Psoas muscle (tissue), 7 donors: ENCODE measurements at regions not wholly inside any gene's neighbourhood (a gene's known extent, or its start where the extent isn't known, plus 50 kb on each side); places are given as distances from the start of the nearest gene placed in this dataset.

Experiments
- ATAC-seq, 4 donors: fragments of 200-7000 bp; cut with Tn5 transposase; one replicate each; pipeline ENCODE4 v1.9.1; 2020; ENCODE audit warnings: moderate library complexity in 3 of 4, mild to moderate bottlenecking in 2 of 4
- DNase-seq, 2 donors: peaks; one replicate each; pipeline ENCODE4 v3.0.0-alpha.2; 2020
- H3K27ac ChIP-seq: fragments of 200-600 bp; one replicate; pipeline ENCODE4 v1.8.0; 2022
- H3K27me3 ChIP-seq, 3 donors: fragments of 200-600 bp in 1 of 3; one replicate each; pipeline versions ENCODE4 v1.6.1 to v1.8.0; 2013 to 2022; ENCODE audit warnings: low read length in 2 of 3, mild to moderate bottlenecking in 2 of 3, moderate library complexity in 1 of 3; ENCODE audit not compliant: insufficient read depth in 3 of 3
- H3K36me3 ChIP-seq, 2 donors: fragments of 200-600 bp in 1 of 2; one replicate each; pipeline versions ENCODE4 v1.6.1 to v1.8.0; 2013 to 2022; ENCODE audit warnings: low read depth in 1 of 2, mild to moderate bottlenecking in 1 of 2, moderate library complexity in 1 of 2; ENCODE audit not compliant: insufficient read depth in 1 of 2
- H3K4me1 ChIP-seq: fragments of 200-600 bp; one replicate; pipeline ENCODE4 v1.8.0; 2022
- H3K4me3 ChIP-seq: fragments of 200-600 bp; one replicate; pipeline ENCODE4 v1.8.0; 2022; ENCODE audit warnings: mild to moderate bottlenecking
- H3K9me3 ChIP-seq: fragments of 200-600 bp; one replicate; pipeline ENCODE4 v1.8.0; 2022
- CTCF ChIP-seq: fragments of 200-600 bp; IDR thresholded peaks from one replicate; pipeline ENCODE4 v1.8.0; 2022; ENCODE audit warnings: antibody characterized with exemption
- WGBS, 3 donors: extraction: QIAGEN DNeasy Blood & Tissue Kit; methylation state at CpG; one replicate each; pipeline versions ENCODE4 v1.1.6 to v1.1.7; 2013; 5-methylcytosine and 5-hydroxymethylcytosine counted together
- intact Hi-C, 2 donors: fragments of 100-400 bp; cut with DNase I; formaldehyde crosslinking; loops; one replicate each; pipeline versions ENCODE4 v1.11.0 to v1.14.2; 2022
- donor health status: healthy with polysubstance abuse.
- donor health status: DM: no; HTN: no; CAD: no; lungs with moderate emphysema.
- donor health status: Bipolar disorder and iron deficiency.
- donor health status: healthy.
- donor health status: DM: yes; HTN: yes; CAD: no.
- donor health status: DM: no; HTN: no; CAD: no.
- donor health status: DM: yes; HTN: yes; CAD: no.

GRCh38 chr9:16105168-16106020, 552.6 kb downstream of the CCDC171 start:
- Histone ChIP-seq H3K27ac (no peak overlapping the region), H3K27me3 (no peaks in the 10 kb centered on the region), H3K4me1 (no peaks in the 10 kb centered on the region), H3K9me3 (no peaks in the 10 kb centered on the region), H3K36me3 (no peaks in the 10 kb centered on the region), H3K4me3 (no peak overlapping the region)
- no peak for DNase-seq
- WGBS, 3 donors: 33 to 47% (median 33%) methylated on average over 9 of the region's 9 CpGs
- no peak for TF ChIP-seq CTCF
- no peak for ATAC-seq
- intact Hi-C loops: no loop called here

DNA sequence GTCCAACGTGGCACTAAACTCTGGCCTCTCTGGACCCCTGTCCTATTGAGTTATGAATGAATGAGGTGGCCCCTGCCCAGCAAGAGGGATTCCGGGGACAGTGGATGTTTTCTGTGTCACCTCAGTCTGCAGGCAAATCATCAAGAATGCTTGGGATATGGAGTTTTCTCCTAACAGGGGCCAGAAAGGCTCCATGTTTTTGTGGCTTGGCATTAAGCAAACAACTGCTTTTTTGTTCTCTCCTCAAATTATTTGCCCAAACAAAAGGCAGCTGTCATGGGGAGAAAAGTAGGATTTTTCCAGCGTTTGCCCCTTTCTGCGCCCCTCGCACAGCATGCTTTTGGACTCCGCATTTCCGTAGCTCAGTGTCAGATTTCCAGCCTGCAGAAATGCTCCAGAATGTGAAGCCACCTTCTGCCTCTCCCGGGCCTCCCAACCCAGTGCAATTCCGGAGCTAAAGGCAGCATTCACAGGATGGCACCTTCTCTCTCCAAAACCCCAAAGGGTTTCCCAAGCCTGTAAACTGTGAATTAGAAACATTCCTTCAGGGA, 553.3 kb downstream of the CCDC171 start:
- no peak for TF ChIP-seq CTCF
- Histone ChIP-seq H3K4me3 (no peak overlapping the region), H3K9me3 (no peaks in the 10 kb centered on the region), H3K4me1 (no peaks in the 10 kb centered on the region), H3K36me3 (no peaks in the 10 kb centered on the region), H3K27me3 (no peaks in the 10 kb centered on the region), H3K27ac (no peak overlapping the region)
- ATAC-seq: no peak
- WGBS, 3 donors: 31 to 41% (median 34%) methylated on average over 9 of the region's 9 CpGs
- DNase-seq: no peak
- intact Hi-C loops: no loop called here

GRCh38 chr9:16112116-16112515, 559.3 kb downstream of the CCDC171 start:
- WGBS, 3 donors: 92 to 93% (median 92%) methylated on average over 6 of the region's 6 CpGs

DNA sequence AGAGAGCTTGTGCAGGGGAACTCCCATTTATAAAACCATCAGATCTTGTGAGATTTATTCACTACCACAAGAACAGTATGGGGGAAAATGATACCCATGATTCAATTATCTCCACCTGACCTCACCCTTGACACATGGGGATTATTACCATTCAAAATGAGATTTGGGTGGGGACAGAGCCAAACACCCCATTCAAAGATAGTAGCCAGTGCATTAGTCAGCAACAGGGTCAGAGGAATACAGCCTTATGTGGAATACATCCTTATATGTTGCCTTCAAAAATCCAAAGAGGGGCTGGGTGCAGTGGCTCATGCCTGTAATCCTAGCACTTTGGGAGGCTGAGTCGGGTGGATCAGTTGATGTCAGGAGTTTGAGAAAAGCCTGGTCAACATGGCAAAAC, 563.2 kb downstream of the CCDC171 start:
- ATAC-seq (no peak), DNase-seq (no peak)
- intact Hi-C loops: no loop called here
- no peak overlapping the region for H3K27ac ChIP-seq
- H3K4me3 ChIP-seq: no peak overlapping the region
- H3K36me3 ChIP-seq: no peaks in the 10 kb centered on the region
- no peaks in the 10 kb centered on the region for H3K4me1 ChIP-seq
- no peak for TF ChIP-seq CTCF
- no peaks in the 10 kb centered on the region for H3K9me3 ChIP-seq
- WGBS, 3 donors: 93 to 100% (median 95%) methylated on average over 1 of the region's 1 CpG
- no peaks in the 10 kb centered on the region for H3K27me3 ChIP-seq

More at GRCh38 chr9:16112116-16112515, 559.3 kb downstream of the CCDC171 start:
- no peaks in the 10 kb centered on the region for H3K36me3 ChIP-seq
- H3K4me1 ChIP-seq: no peaks in the 10 kb centered on the region
- no peaks in the 10 kb centered on the region for H3K27me3 ChIP-seq
- intact Hi-C loops: no loop called here
- H3K4me3 ChIP-seq: no peak overlapping the region
- H3K9me3 ChIP-seq: no peaks in the 10 kb centered on the region
- ATAC-seq: no peak
- no peak for DNase-seq
- no peak overlapping the region for H3K27ac ChIP-seq
- no peak for TF ChIP-seq CTCF
